Esophagus squamous epithelium (tissue), 4 donors: ENCODE measurements at regions not wholly inside any gene's neighbourhood (a gene's known extent, or its start where the extent isn't known, plus 50 kb on each side); places are given as distances from the start of the nearest gene placed in this dataset.

Experiments used
- POLR2A ChIP-seq, 4 donors: fragments of 450-650 bp; IDR thresholded peaks; one replicate each; pipeline ENCODE4 v1.6.1; 2017; ENCODE audit warnings: antibody characterized with exemption in 4 of 4, mild to moderate bottlenecking in 4 of 4, moderate library complexity in 3 of 4
- TF ChIP-seq, protein P1 (sequence below), 6 experiments: fragments of 450-650 bp in 4 of 6; fragments of 200-600 bp in 2 of 6; sonication (generic) in 2 of 6; IDR thresholded peaks; one replicate each; pipeline ENCODE4 v1.5.1; 2016 to 2019; ENCODE audit warnings: antibody characterized with exemption in 6 of 6, mild to moderate bottlenecking in 4 of 6, moderate library complexity in 4 of 6

DNA sequence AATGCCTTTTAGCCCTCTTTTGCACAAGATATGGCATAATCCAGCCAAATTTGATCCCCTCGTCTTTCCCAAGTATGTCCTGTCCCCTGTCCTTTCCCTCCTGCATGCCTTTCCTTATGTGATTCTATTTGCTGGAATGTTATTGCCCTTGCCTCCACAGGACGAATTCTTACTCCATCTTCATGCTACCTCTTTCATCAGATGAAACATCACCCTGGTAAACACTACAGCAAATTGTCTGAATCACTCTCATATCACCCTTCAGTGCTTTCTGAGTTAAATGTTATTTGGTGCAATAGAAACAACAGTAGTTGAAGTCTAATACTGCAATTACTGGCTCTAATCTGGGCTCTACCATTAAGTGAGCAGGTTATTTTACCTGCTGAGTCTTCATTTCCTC is 52.2 kb upstream of the FAT1 start:
- TF ChIP-seq, protein P1, sequence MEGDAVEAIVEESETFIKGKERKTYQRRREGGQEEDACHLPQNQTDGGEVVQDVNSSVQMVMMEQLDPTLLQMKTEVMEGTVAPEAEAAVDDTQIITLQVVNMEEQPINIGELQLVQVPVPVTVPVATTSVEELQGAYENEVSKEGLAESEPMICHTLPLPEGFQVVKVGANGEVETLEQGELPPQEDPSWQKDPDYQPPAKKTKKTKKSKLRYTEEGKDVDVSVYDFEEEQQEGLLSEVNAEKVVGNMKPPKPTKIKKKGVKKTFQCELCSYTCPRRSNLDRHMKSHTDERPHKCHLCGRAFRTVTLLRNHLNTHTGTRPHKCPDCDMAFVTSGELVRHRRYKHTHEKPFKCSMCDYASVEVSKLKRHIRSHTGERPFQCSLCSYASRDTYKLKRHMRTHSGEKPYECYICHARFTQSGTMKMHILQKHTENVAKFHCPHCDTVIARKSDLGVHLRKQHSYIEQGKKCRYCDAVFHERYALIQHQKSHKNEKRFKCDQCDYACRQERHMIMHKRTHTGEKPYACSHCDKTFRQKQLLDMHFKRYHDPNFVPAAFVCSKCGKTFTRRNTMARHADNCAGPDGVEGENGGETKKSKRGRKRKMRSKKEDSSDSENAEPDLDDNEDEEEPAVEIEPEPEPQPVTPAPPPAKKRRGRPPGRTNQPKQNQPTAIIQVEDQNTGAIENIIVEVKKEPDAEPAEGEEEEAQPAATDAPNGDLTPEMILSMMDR (IDR thresholded peaks at IDR 0.05) = no peak
- TF ChIP-seq POLR2A (IDR thresholded peaks at IDR 0.05) = no peak
